ENCODE measurements at regions not wholly inside any gene's neighbourhood (a gene's known extent, or its start where the extent isn't known, plus 50 kb on each side); places are given as distances from the start of the nearest gene placed in this dataset.

DNA sequence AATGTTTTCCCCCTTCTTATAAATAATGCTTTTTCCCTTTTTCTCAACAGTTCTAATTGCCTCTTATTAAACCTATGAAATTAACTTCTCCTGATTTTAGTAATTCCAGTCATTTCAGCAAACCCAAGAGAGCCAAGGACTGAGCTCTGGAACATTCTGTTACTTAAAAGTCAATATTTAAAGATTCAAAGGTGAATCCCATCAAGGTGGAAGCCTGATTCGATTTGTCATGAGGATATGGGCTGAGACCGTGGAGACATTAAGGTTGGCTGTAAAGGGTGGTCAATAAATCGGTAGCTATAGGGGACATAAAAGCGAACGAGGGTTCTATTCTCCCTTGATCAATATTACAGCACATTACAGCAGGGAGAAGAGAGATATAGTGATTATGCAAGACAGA, 66.6 kb upstream of the NELL2 start:
- no peak overlapping the region for H3K4me3 Mint-ChIP-seq
- no peaks in the 10 kb centered on the region for H3K9me3 ChIP-seq (replicated peaks in 1 of 2; ENCODE audit: control insufficient read depth in 1 of 2, insufficient read depth in 1 of 2, low read length in 2 of 2)

DNA sequence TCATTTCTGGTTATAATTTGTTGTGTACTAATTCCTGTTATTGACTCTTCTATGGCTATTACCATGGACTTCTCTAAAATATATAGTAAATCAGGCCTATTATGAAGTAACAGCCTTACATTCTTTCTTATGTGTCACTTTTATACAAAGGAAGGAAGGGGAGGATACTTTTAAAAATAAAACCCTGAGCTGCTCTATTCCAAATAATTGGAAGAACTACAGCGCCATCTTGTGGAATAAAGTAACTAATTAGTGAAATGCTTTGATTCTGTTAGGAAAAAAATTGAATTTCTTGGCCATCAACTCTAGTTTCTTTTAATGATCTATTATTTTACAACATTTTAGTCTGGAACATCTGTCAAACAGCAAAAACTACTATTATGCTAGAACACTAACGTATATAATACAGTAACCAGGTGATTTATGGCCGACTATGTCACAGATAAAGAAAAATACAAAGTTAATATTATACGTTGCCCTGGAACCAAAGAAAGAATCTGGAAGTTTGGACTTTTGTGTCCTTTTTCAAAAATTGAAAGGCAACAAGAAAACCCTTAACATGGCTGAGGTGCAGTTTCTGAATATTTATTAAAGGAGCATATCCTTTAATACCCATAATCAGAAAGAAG, 55.0 kb upstream of the NELL2 start:
- H4K20me1 ChIP-seq (ENCODE audit: insufficient read depth, low read length) = no peaks in the 10 kb centered on the region
- no peaks in the 10 kb centered on the region for H3K4me1 ChIP-seq (ENCODE audit: control insufficient read depth in 1 of 2, insufficient read depth in 2 of 2, low read length in 2 of 2)
- WGBS (ENCODE audit: insufficient coverage) = no CpG with 5 or more reads among the region's 4 CpGs
- H3K4me3 ChIP-seq (replicated peaks in 1 of 3; ENCODE audit: low read depth in 2 of 3, low read length in 3 of 3) = no peak overlapping the region
- TF ChIP-seq, protein P1, sequence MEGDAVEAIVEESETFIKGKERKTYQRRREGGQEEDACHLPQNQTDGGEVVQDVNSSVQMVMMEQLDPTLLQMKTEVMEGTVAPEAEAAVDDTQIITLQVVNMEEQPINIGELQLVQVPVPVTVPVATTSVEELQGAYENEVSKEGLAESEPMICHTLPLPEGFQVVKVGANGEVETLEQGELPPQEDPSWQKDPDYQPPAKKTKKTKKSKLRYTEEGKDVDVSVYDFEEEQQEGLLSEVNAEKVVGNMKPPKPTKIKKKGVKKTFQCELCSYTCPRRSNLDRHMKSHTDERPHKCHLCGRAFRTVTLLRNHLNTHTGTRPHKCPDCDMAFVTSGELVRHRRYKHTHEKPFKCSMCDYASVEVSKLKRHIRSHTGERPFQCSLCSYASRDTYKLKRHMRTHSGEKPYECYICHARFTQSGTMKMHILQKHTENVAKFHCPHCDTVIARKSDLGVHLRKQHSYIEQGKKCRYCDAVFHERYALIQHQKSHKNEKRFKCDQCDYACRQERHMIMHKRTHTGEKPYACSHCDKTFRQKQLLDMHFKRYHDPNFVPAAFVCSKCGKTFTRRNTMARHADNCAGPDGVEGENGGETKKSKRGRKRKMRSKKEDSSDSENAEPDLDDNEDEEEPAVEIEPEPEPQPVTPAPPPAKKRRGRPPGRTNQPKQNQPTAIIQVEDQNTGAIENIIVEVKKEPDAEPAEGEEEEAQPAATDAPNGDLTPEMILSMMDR (IDR thresholded peaks at IDR 0.05) = peak; percentile 76
- Mint-ChIP-seq H3K4me3 (no peak overlapping the region), H3K9me3 (no peaks in the 10 kb centered on the region), H3K27me3 (ENCODE audit: low read depth in 3 of 3) (peaks cover 0 to 1% (median 0%) of the 10 kb centered on the region in 3 donors), H3K27ac (no peak overlapping the region), H3K4me1 (no peaks in the 10 kb centered on the region), H3K36me3 (no peaks in the 10 kb centered on the region)
- H2AFZ ChIP-seq (ENCODE audit: insufficient read depth, low read depth, low read length, poor library complexity, severe bottlenecking) = no peak overlapping the region
- intact Hi-C loops (cut with micrococcal nuclease) = no loop called here
- no peaks in the 10 kb centered on the region for H3K79me2 ChIP-seq (ENCODE audit: insufficient read depth, low read length)
- H3K36me3 ChIP-seq (replicated peaks in 1 of 2; ENCODE audit: control insufficient read depth in 1 of 2, insufficient read depth in 2 of 2, low read length in 2 of 2) = no peaks in the 10 kb centered on the region
- no peak overlapping the region for H3K27ac ChIP-seq (ENCODE audit: low read depth in 1 of 2, low read length in 2 of 2)
- H3K27me3 ChIP-seq (ENCODE audit: control insufficient read depth in 2 of 2, insufficient read depth in 2 of 2, low read length in 2 of 2) = no peaks in the 10 kb centered on the region
- no peaks in the 10 kb centered on the region for H3K9me3 ChIP-seq (replicated peaks in 1 of 2; ENCODE audit: control insufficient read depth in 1 of 2, insufficient read depth in 1 of 2, low read length in 2 of 2)
- no peak overlapping the region for H3K4me2 ChIP-seq (replicated peaks; ENCODE audit: extremely low read depth, low read length, poor library complexity, severe bottlenecking)
- H3K9ac ChIP-seq (ENCODE audit: insufficient read depth, low read length, poor library complexity, severe bottlenecking) = no peak overlapping the region
- DNase-seq = peak in 2 of 3 donors; percentile 6 to 10

More for the DNA sequence above, 66.6 kb upstream of the NELL2 start:
- no peaks in the 10 kb centered on the region for H3K79me2 ChIP-seq (ENCODE audit: insufficient read depth, low read length)
- peaks cover 0 to 6% (median 0%) of the 10 kb centered on the region in 7 donors for H3K9me3 Mint-ChIP-seq
- no peaks in the 10 kb centered on the region for H4K20me1 ChIP-seq (ENCODE audit: insufficient read depth, low read length)
- H3K9ac ChIP-seq (ENCODE audit: insufficient read depth, low read length, poor library complexity, severe bottlenecking) = no peak overlapping the region
- no peaks in the 10 kb centered on the region for H3K36me3 Mint-ChIP-seq
- H3K4me2 ChIP-seq (replicated peaks; ENCODE audit: extremely low read depth, low read length, poor library complexity, severe bottlenecking) = no peak overlapping the region
- H2AFZ ChIP-seq (ENCODE audit: insufficient read depth, low read depth, low read length, poor library complexity, severe bottlenecking) = no peak overlapping the region
- H3K27me3 Mint-ChIP-seq (ENCODE audit: low read depth in 3 of 3) = peaks cover 0 to 7% (median 6%) of the 10 kb centered on the region in 3 donors
- intact Hi-C loops (cut with micrococcal nuclease) = no loop called here
- no peaks in the 10 kb centered on the region for H3K27me3 ChIP-seq (ENCODE audit: control insufficient read depth in 2 of 2, insufficient read depth in 2 of 2, low read length in 2 of 2)
- WGBS (ENCODE audit: insufficient coverage) = no CpG with 5 or more reads among the region's 5 CpGs
- H3K27ac Mint-ChIP-seq = no peak overlapping the region
- no peaks in the 10 kb centered on the region for H3K4me1 ChIP-seq (ENCODE audit: control insufficient read depth in 1 of 2, insufficient read depth in 2 of 2, low read length in 2 of 2)
- H3K4me3 ChIP-seq (replicated peaks in 1 of 3; ENCODE audit: low read depth in 2 of 3, low read length in 3 of 3) = no peak overlapping the region
- no peak for DNase-seq
- H3K4me1 Mint-ChIP-seq = no peaks in the 10 kb centered on the region
- H3K27ac ChIP-seq (ENCODE audit: low read depth in 1 of 2, low read length in 2 of 2) = no peak overlapping the region
- TF ChIP-seq, protein P1 (IDR thresholded peaks at IDR 0.05) = no peak
- no peaks in the 10 kb centered on the region for H3K36me3 ChIP-seq (replicated peaks in 1 of 2; ENCODE audit: control insufficient read depth in 1 of 2, insufficient read depth in 2 of 2, low read length in 2 of 2)

Measured in CD14-positive monocyte (primary cell).